Activated T-cell treated with anti-CD3 and anti-CD28 coated beads, Interleukin-2, amount 50 U/mL, for 72 hours (primary cell): ENCODE measurements at regions not wholly inside any gene's neighbourhood (a gene's known extent, or its start where the extent isn't known, plus 50 kb on each side); places are given as distances from the start of the nearest gene placed in this dataset.

Source experiments
- ATAC-seq, 2 donors: fragments of 150-1000 bp; cut with Tn5 transposase; replicated peaks in 1 of 2; 2 replicates each; pipeline ENCODE4 v1.10.0; 2021; ENCODE audit warnings: moderate library complexity in 2 of 2, mild to moderate bottlenecking in 1 of 2
- DNase-seq, 2 donors: peaks; one replicate each; pipeline ENCODE4 v3.0.0; 2021 to 2022; ENCODE audit warnings: mixed read lengths in 1 of 2
- H3K27ac Mint-ChIP-seq: one replicate; pipeline ENCODE4 v1.8.0; 2022; ENCODE audit warnings: mild to moderate bottlenecking, moderate library complexity, mixed read lengths
- H3K27me3 Mint-ChIP-seq: one replicate; pipeline ENCODE4 v1.8.0; 2022; ENCODE audit warnings: low read depth, mixed read lengths
- H3K36me3 Mint-ChIP-seq, 2 donors: one replicate each; pipeline ENCODE4 v1.8.0; 2022; ENCODE audit warnings: mixed read lengths in 2 of 2, mild to moderate bottlenecking in 1 of 2; ENCODE audit not compliant: insufficient read depth in 2 of 2
- H3K4me1 Mint-ChIP-seq: one replicate; pipeline ENCODE4 v1.8.0; 2022; ENCODE audit warnings: low read depth, mixed read lengths
- H3K4me3 Mint-ChIP-seq, 2 donors: one replicate each; pipeline ENCODE4 v1.8.0; 2022; ENCODE audit warnings: mild to moderate bottlenecking in 2 of 2, mixed read lengths in 2 of 2, moderate library complexity in 2 of 2
- H3K9me3 Mint-ChIP-seq, 2 donors: one replicate each; pipeline ENCODE4 v1.8.0; 2022; ENCODE audit warnings: mixed read lengths in 2 of 2

- DNase-seq (no peak), ATAC-seq (no peak)
- Mint-ChIP-seq H3K4me1 (no peaks in the 10 kb centered on the region), H3K36me3 (no peaks in the 10 kb centered on the region), H3K27me3 (peaks cover 16% of the 10 kb centered on the region), H3K4me3 (no peak overlapping the region), H3K27ac (no peak overlapping the region), H3K9me3 (no peaks in the 10 kb centered on the region)
Measured at GRCh38 chr9:90449213-90449925, 193.3 kb downstream of the DIRAS2 start.

GRCh38 chr9:90451804-90452203 is 190.8 kb downstream of the DIRAS2 start:
- no peaks in the 10 kb centered on the region for H3K4me1 Mint-ChIP-seq
- H3K4me3 Mint-ChIP-seq = no peak overlapping the region
- H3K9me3 Mint-ChIP-seq = no peaks in the 10 kb centered on the region
- ATAC-seq (no peak), DNase-seq (no peak)
- H3K27ac Mint-ChIP-seq = no peak overlapping the region
- H3K27me3 Mint-ChIP-seq = peaks cover 9% of the 10 kb centered on the region
- H3K36me3 Mint-ChIP-seq = no peaks in the 10 kb centered on the region

GRCh38 chr9:90455316-90455715 is 187.3 kb downstream of the DIRAS2 start:
- H3K4me3 Mint-ChIP-seq = no peak overlapping the region

GRCh38 chr9:90457386-90458190 is 185.0 kb downstream of the DIRAS2 start:
- H3K4me1 Mint-ChIP-seq = no peaks in the 10 kb centered on the region
- H3K4me3 Mint-ChIP-seq = no peak overlapping the region
- ATAC-seq = no peak
- H3K27ac Mint-ChIP-seq = no peak overlapping the region
- H3K27me3 Mint-ChIP-seq = peaks cover 14% of the 10 kb centered on the region
- no peak for DNase-seq
- H3K9me3 Mint-ChIP-seq = peaks cover 0 to 1% of the 10 kb centered on the region in 2 donors
- H3K36me3 Mint-ChIP-seq = no peaks in the 10 kb centered on the region

More at GRCh38 chr9:90455316-90455715, 187.3 kb downstream of the DIRAS2 start:
- H3K27ac Mint-ChIP-seq = no peak overlapping the region
- peaks cover 12% of the 10 kb centered on the region for H3K27me3 Mint-ChIP-seq
- no peaks in the 10 kb centered on the region for H3K36me3 Mint-ChIP-seq
- DNase-seq = no peak
- H3K4me1 Mint-ChIP-seq = no peaks in the 10 kb centered on the region
- H3K9me3 Mint-ChIP-seq = peaks cover 0 to 1% of the 10 kb centered on the region in 2 donors
- no peak for ATAC-seq

GRCh38 chr9:90458485-90458884 is 184.1 kb downstream of the DIRAS2 start:
- Mint-ChIP-seq H3K36me3 (no peaks in the 10 kb centered on the region), H3K4me3 (no peak overlapping the region), H3K9me3 (peaks cover 0 to 1% of the 10 kb centered on the region in 2 donors), H3K27ac (no peak overlapping the region), H3K4me1 (no peaks in the 10 kb centered on the region), H3K27me3 (peaks cover 14% of the 10 kb centered on the region)
- ATAC-seq (no peak), DNase-seq (no peak)

- ATAC-seq = no peak
Measured at GRCh38 chr9:90459321-90459720, 183.3 kb downstream of the DIRAS2 start.

GRCh38 chr9:90460220-90460619 is 182.4 kb downstream of the DIRAS2 start:
- Mint-ChIP-seq H3K4me3 (no peak overlapping the region), H3K4me1 (no peaks in the 10 kb centered on the region), H3K27ac (no peak overlapping the region), H3K36me3 (no peaks in the 10 kb centered on the region), H3K27me3 (peaks cover 14% of the 10 kb centered on the region), H3K9me3 (peaks cover 0 to 1% of the 10 kb centered on the region in 2 donors)
- no peak for DNase-seq
- ATAC-seq = no peak

More at GRCh38 chr9:90459321-90459720, 183.3 kb downstream of the DIRAS2 start:
- no peaks in the 10 kb centered on the region for H3K4me1 Mint-ChIP-seq
- H3K9me3 Mint-ChIP-seq = peaks cover 0 to 1% of the 10 kb centered on the region in 2 donors
- H3K4me3 Mint-ChIP-seq = no peak overlapping the region
- H3K27ac Mint-ChIP-seq = no peak overlapping the region
- peaks cover 14% of the 10 kb centered on the region for H3K27me3 Mint-ChIP-seq
- H3K36me3 Mint-ChIP-seq = no peaks in the 10 kb centered on the region
- DNase-seq = no peak

- no peak overlapping the region for H3K27ac Mint-ChIP-seq
- no peaks in the 10 kb centered on the region for H3K36me3 Mint-ChIP-seq
- H3K27me3 Mint-ChIP-seq = peaks cover 5% of the 10 kb centered on the region
- H3K4me1 Mint-ChIP-seq = no peaks in the 10 kb centered on the region
- ATAC-seq (no peak), DNase-seq (no peak)
- no peak overlapping the region for H3K4me3 Mint-ChIP-seq
- H3K9me3 Mint-ChIP-seq = no peaks in the 10 kb centered on the region
Measured at GRCh38 chr9:90464978-90465377, 177.6 kb downstream of the DIRAS2 start.

GRCh38 chr9:90466441-90466840 is 176.2 kb downstream of the DIRAS2 start:
- H3K4me1 Mint-ChIP-seq = no peaks in the 10 kb centered on the region
- DNase-seq (no peak), ATAC-seq (no peak)
- H3K27me3 Mint-ChIP-seq = peaks cover 7% of the 10 kb centered on the region
- no peaks in the 10 kb centered on the region for H3K9me3 Mint-ChIP-seq
- H3K4me3 Mint-ChIP-seq = no peak overlapping the region
- no peaks in the 10 kb centered on the region for H3K36me3 Mint-ChIP-seq
- H3K27ac Mint-ChIP-seq = no peak overlapping the region

GRCh38 chr9:90469435-90469834 is 173.2 kb downstream of the DIRAS2 start:
- Mint-ChIP-seq H3K4me3 (no peak overlapping the region), H3K27ac (no peak overlapping the region), H3K9me3 (no peaks in the 10 kb centered on the region), H3K4me1 (no peaks in the 10 kb centered on the region), H3K36me3 (no peaks in the 10 kb centered on the region), H3K27me3 (peaks cover 9% of the 10 kb centered on the region)
- no peak for DNase-seq
- ATAC-seq = no peak

- no peaks in the 10 kb centered on the region for H3K9me3 Mint-ChIP-seq
- H3K27ac Mint-ChIP-seq = no peak overlapping the region
- peaks cover 9% of the 10 kb centered on the region for H3K27me3 Mint-ChIP-seq
- ATAC-seq = no peak
- H3K4me1 Mint-ChIP-seq = no peaks in the 10 kb centered on the region
- H3K36me3 Mint-ChIP-seq = no peaks in the 10 kb centered on the region
- no peak overlapping the region for H3K4me3 Mint-ChIP-seq
- DNase-seq = no peak
Measured at GRCh38 chr9:90469865-90470387, 172.7 kb downstream of the DIRAS2 start.

GRCh38 chr9:90476058-90476457 is 166.6 kb downstream of the DIRAS2 start:
- Mint-ChIP-seq H3K4me3 (no peak overlapping the region), H3K4me1 (no peaks in the 10 kb centered on the region), H3K27me3 (peaks cover 6% of the 10 kb centered on the region), H3K36me3 (no peaks in the 10 kb centered on the region), H3K9me3 (no peaks in the 10 kb centered on the region), H3K27ac (no peak overlapping the region)
- ATAC-seq (no peak), DNase-seq (no peak)

- Mint-ChIP-seq H3K36me3 (no peaks in the 10 kb centered on the region), H3K9me3 (no peaks in the 10 kb centered on the region), H3K4me3 (no peak overlapping the region), H3K27me3 (no peaks in the 10 kb centered on the region), H3K4me1 (no peaks in the 10 kb centered on the region), H3K27ac (no peak overlapping the region)
- no peak for DNase-seq
- ATAC-seq = no peak
Measured at GRCh38 chr9:90477535-90477934, 165.1 kb downstream of the DIRAS2 start.
